GDM1 (cell line): ENCODE measurements at regions not wholly inside any gene's neighbourhood (a gene's known extent, or its start where the extent isn't known, plus 50 kb on each side); places are given as distances from the start of the nearest gene placed in this dataset.

Experiments
- DNase-seq: peaks from one replicate; lab custom pipeline; 2025; lab: John Stamatoyannopoulos, UW

GRCh38 chr11:111137846-111138245 is 107.7 kb upstream of the POU2AF2 start:
- no peak for DNase-seq

DNA sequence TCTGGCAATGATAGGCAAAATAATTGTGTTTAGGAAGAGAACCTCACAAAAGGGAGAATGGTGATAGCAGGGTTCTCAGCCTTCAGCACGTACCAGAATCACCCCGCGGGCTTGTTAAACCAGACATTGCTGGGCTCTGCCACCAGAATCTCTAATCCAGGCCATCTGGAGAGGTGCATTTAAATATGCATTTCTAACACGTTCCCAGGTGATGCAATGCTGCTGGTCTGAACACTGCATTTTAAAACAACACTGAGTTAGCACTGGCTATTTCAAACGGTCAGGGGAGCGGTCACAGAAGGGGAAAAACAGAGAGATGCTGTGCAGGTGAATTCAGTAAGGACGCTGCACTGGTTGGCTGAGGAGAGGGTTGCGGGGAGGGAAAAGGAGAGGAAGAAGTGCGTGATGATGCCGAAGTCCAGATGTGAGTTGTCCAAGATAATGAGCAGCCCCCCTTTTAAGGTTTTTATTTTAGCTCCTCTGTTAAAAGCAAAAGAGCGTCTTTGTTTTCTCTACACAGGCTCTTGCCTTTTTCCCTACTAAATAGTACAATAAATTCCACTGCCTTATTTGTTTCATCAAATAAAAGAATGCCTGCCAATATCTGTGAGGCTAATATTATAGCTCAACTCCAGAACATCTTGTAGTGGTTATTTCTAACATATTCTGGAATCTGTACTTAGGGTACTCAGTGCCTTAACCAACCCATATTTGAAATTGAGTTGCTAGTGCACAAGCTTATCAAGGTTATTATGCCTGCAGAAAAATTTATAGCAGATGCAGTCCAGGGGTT is 109.6 kb upstream of the POU2AF2 start:
- no peak for DNase-seq

DNA sequence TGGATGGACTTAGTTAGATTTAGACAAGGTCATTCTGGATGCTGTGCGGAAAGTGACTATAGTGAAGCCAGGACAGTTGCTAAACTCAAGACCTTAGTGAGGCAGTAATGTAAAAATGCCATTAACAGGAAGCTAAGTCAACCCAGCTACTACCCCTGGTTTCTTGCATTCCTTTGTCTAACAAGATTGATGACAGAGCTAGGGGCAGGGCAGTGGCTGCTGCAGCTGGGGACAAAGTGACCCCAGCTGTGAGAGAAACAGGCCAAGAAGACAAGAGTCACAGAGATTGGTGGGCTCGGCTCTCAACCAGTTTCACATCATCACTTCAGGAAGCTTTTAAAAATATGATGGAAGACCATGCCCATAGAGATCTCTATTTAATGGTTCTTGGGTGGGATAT is 110.4 kb upstream of the POU2AF2 start:
- DNase-seq, result no peak

GRCh38 chr11:111128076-111128870 is 117.3 kb upstream of the POU2AF2 start:
- DNase-seq, result no peak

- DNase-seq, result no peak
These were observed 120.8 kb upstream of the POU2AF2 start for GRCh38 chr11:111124724-111125123.

- DNase-seq, result no peak
These were observed 121.8 kb upstream of the POU2AF2 start for GRCh38 chr11:111123463-111124398.

GRCh38 chr11:111120696-111121302 is 124.7 kb upstream of the POU2AF2 start:
- DNase-seq, result no peak

GRCh38 chr11:111120161-111120560 is 125.4 kb upstream of the POU2AF2 start:
- no peak for DNase-seq

- no peak for DNase-seq
These were observed 125.8 kb upstream of the POU2AF2 start for GRCh38 chr11:111119751-111120150.

DNA sequence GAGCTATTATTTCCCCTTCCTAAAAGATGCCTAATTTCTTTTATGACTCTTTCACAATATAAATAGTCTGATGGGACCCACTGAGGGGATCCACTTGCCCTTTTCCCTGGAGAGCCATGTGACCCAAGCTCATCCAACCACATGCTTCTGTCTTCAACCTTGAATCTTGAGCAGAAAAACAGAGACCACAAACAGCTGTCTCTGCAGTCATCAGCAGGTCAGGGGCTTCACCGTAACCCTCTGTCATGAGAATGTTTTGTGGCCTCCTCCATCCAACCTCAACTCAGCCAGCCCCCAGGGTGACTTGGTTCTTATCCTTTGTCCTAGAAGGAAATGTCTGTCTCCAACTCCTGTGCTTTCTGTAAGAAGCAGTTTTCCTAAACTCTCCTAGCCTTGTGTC is 129.6 kb upstream of the POU2AF2 start:
- DNase-seq, result no peak

GRCh38 chr11:111114091-111114490 is 131.4 kb upstream of the POU2AF2 start:
- no peak for DNase-seq

DNA sequence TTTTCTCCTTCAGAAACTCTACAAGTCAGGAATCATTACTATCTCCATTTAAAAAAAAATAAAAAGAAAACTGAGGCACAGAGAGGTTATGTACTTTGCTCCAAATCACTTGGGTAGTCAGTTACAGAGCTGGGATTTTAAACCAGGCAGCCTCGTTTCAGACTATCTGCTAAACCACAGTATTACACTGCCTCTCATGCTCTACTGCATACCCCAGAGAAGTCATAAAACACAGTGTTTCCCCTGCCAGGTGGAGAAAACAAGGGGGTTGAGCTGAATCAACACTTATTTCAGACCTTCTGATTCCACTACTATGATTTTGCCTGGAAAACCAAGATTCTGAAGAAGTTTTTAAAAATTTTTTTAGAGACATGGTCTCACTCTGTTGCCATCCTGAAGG is 132.9 kb upstream of the POU2AF2 start:
- no peak for DNase-seq

GRCh38 chr11:111107501-111107900 is 138.0 kb upstream of the POU2AF2 start:
- DNase-seq, result no peak

DNA sequence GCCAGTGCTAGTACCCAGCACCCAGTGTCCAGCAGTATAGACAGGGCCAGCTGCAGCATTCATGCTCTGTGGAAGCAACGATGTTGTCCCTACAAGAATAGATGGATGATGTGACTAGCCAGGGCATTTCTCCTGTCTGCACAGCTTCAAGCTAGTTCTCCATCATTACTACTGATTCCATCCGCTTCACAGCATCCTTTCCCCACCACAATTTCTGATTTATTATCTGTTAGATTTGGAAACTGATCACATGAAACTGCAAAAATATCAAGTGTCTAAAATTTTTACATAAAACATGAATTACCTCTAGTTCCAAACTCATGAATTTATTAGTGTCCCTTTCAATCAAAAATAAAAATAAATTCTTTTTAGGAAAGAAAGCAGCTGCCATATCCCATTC is 138.9 kb upstream of the POU2AF2 start:
- DNase-seq, result no peak

- DNase-seq, result no peak
These were observed 140.0 kb upstream of the POU2AF2 start for GRCh38 chr11:111105566-111105965.

DNA sequence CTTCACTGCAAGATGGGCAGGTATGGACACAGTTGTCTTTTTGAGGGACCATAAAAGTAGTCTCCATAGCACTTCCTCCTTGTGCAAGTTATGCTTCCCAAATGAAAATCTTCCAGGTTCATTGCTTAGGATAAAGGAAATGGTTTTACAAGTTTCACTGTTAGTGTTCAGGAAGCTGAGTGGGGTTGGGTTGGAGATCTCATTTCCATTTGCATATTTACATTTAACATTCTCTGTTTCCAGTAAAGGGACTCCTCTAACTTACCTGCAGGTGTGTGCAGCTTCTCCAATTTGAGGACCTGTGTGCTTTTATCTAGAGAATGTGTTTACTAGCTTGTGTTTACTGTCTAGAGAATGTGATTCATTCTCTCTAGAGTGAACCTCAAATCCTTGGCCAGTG is 141.3 kb upstream of the POU2AF2 start:
- no peak for DNase-seq

- no peak for DNase-seq
These were observed 143.6 kb upstream of the POU2AF2 start for GRCh38 chr11:111101881-111102280.

- no peak for DNase-seq
These were observed 146.4 kb upstream of the POU2AF2 start for GRCh38 chr11:111099028-111099713.

DNA sequence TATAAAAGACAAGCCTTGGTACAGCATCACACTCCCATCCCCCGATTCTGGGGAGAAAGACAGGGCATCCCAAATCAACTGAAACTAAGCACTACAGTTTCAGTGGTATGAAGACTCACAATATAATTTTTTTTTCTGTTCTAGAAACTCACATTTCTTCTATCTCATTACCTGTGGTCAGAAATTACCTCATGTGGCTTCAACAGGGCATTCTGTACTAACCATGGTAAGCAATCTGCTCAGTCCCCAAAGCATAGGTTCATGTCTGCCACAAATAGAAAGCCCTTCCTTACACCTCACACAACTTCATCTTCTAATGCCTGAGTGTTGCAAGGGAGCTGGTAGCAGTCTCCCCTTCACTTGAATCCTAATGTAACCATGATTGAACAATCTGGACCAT is 147.4 kb upstream of the POU2AF2 start:
- DNase-seq, result no peak

DNA sequence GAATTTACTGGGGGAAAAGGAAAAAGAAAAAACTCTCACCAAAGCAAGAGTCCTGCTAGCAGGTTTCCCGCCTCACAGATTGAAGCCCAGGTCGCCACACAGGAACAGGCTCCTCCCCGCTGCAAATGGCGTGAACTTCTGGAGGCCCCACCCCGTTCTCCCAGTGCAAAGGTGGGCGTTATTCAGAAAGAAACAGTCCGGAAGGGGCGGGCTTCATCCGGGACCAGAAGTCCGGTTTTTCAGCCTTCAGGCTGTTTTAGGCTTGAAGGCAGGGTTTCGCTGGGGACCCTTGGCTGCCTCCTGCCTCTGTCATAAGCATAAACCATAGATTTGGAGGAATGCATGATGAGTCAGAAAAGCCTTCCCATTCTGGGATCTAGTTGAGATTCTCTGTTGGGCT is 148.3 kb upstream of the POU2AF2 start:
- no peak for DNase-seq

DNA sequence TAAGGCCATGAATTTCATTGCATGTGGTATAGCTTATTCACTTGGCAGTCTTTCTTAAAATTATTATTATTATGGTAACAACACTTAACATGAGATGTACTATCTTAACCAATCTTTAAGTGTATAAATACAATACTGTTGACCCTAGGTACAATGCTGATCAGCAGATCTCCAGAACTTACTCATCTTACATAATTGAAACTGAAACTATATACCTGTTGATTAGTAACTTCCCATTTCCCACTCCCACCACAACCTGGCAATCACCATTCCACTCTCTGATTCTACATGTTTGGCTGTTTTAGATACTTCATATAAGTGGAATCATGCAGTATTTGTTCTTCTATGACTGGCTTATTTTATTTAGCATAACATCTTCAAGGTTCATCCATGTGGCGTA is 150.2 kb upstream of the POU2AF2 start:
- no peak for DNase-seq
